ENCODE measurements at regions not wholly inside any gene's neighbourhood (a gene's known extent, or its start where the extent isn't known, plus 50 kb on each side); places are given as distances from the start of the nearest gene placed in this dataset.

GRCh38 chr10:128835361-128835760 lies 631.7 kb upstream of the MGMT start:
- BruUV-seq (replicated peaks): no TSS peak
- POLR2A ChIA-PET: interaction anchor here (0.7 kb wide), 1 partner anchor 12 kb away, joined by 3 read pairs; no protein-coding TSS in a partner anchor

GRCh38 chr10:128837478-128837877 lies 629.6 kb upstream of the MGMT start:
- DNase-seq (ENCODE audit: extremely low read depth in 1 of 4, low spot score in 3 of 4): no peak
- peaks cover 2 to 16% of the 10 kb centered on the region in 2 experiments; a peak in 3 of 5 replicates for H3K27me3 ChIP-seq (ENCODE audit: control insufficient read depth in 2 of 2, insufficient read depth in 2 of 2, low read length in 2 of 2)
- no peaks in the 10 kb centered on the region for H3K9me3 ChIP-seq (replicated peaks; ENCODE audit: control insufficient read depth, insufficient read depth, low read depth, low read length)
- H3K79me2 ChIP-seq (ENCODE audit: control insufficient read depth, insufficient read depth, low read length): no peaks in the 10 kb centered on the region
- FAIRE-seq: no peak
- ChIA-PET CTCF (ENCODE audit: low intra/inter-chr PET ratio) (no interaction called here), POLR2A (no interaction called here)
- no peak overlapping the region for H3K4me2 ChIP-seq (ENCODE audit: insufficient read depth, low read length)
- intact Hi-C loops (cut with micrococcal nuclease): no loop called here
- no peak overlapping the region for H3K9ac ChIP-seq (ENCODE audit: insufficient read depth in 1 of 2, low read depth in 2 of 2, low read length in 2 of 2)
- no peak overlapping the region for H3K4me3 ChIP-seq
- TF ChIP-seq CEBPG (CRISPR knock-in tag; IDR thresholded peaks at IDR 0.05) (no peak), CEBPG (tag; conservative IDR thresholded peaks at IDR 0.05 in 1 of 2, IDR thresholded peaks at IDR 0.05 in 1 of 2) (peak in 1 of 2 experiments; percentile 43; a peak in 1 of 4 replicates), ATF3 (IDR thresholded peaks at IDR 0.05) (peak; percentile 21; the same call in 1 of the 2 replicates), ATF3 (CRISPR knock-in tag; conservative IDR thresholded peaks at IDR 0.05) (no peak), HDGF (IDR thresholded peaks at IDR 0.05) (no peak)
- no peak overlapping the region for H3K27ac ChIP-seq (ENCODE audit: extremely low read depth, low read depth, low read length)
- H4K20me1 ChIP-seq (replicated peaks; ENCODE audit: control insufficient read depth, insufficient read depth, low read length): no peaks in the 10 kb centered on the region
- WGBS (ENCODE audit: insufficient coverage, low coverage, missing lambda C conversion rate): 6% methylated on average over 2 of the region's 2 CpGs
- in situ Hi-C loops (cut with MboI): no loop called here
- H2AFZ ChIP-seq (ENCODE audit: low read depth, low read length): no peak overlapping the region
- H3K4me1 ChIP-seq (replicated peaks in 1 of 2; ENCODE audit: control insufficient read depth in 2 of 2, insufficient read depth in 2 of 2, low read length in 2 of 2): no peaks in the 10 kb centered on the region
- no peaks in the 10 kb centered on the region for H3K9me1 ChIP-seq (ENCODE audit: control insufficient read depth, insufficient read depth, low read length)
- no peak for ATAC-seq
- H3K36me3 ChIP-seq (ENCODE audit: control insufficient read depth, insufficient read depth, low read length): no peaks in the 10 kb centered on the region
- BruUV-seq (replicated peaks): no TSS peak

More at GRCh38 chr10:128835361-128835760, 631.7 kb upstream of the MGMT start:
- intact Hi-C loops (cut with micrococcal nuclease): no loop called here
- in situ Hi-C loops (cut with MboI): no loop called here
- H3K4me3 ChIP-seq: no peak overlapping the region
- H3K9me1 ChIP-seq (ENCODE audit: control insufficient read depth, insufficient read depth, low read length): no peaks in the 10 kb centered on the region
- no peak for FAIRE-seq
- 0% methylated on average over 4 of the region's 5 CpGs for WGBS (ENCODE audit: insufficient coverage, low coverage, missing lambda C conversion rate)
- no peak overlapping the region for H3K9ac ChIP-seq (ENCODE audit: insufficient read depth in 1 of 2, low read depth in 2 of 2, low read length in 2 of 2)
- CTCF ChIA-PET (ENCODE audit: low intra/inter-chr PET ratio): interaction anchor here (0.5 kb wide), 1 partner anchor 530 kb away, joined by 3 read pairs; no protein-coding TSS in a partner anchor
- no peaks in the 10 kb centered on the region for H4K20me1 ChIP-seq (replicated peaks; ENCODE audit: control insufficient read depth, insufficient read depth, low read length)
- H3K4me2 ChIP-seq (ENCODE audit: insufficient read depth, low read length): no peak overlapping the region
- TF ChIP-seq JUN (IDR thresholded peaks at IDR 0.05; ENCODE audit: borderline replicate concordance, low read depth, low read length) (no peak), JUN (CRISPR knock-in tag; IDR thresholded peaks at IDR 0.05; ENCODE audit: borderline replicate concordance) (no peak)
- ATAC-seq: no peak
- no peaks in the 10 kb centered on the region for H3K4me1 ChIP-seq (replicated peaks in 1 of 2; ENCODE audit: control insufficient read depth in 2 of 2, insufficient read depth in 2 of 2, low read length in 2 of 2)
- no peaks in the 10 kb centered on the region for H3K9me3 ChIP-seq (replicated peaks; ENCODE audit: control insufficient read depth, insufficient read depth, low read depth, low read length)
- H3K27me3 ChIP-seq (ENCODE audit: control insufficient read depth in 2 of 2, insufficient read depth in 2 of 2, low read length in 2 of 2): peaks cover 2 to 16% of the 10 kb centered on the region in 2 experiments; a peak in 3 of 5 replicates
- no peaks in the 10 kb centered on the region for H3K36me3 ChIP-seq (ENCODE audit: control insufficient read depth, insufficient read depth, low read length)
- DNase-seq (ENCODE audit: extremely low read depth in 1 of 4, low spot score in 3 of 4): no peak
- H3K27ac ChIP-seq (ENCODE audit: extremely low read depth, low read depth, low read length): no peak overlapping the region
- H2AFZ ChIP-seq (ENCODE audit: low read depth, low read length): no peak overlapping the region
- H3K79me2 ChIP-seq (ENCODE audit: control insufficient read depth, insufficient read depth, low read length): no peaks in the 10 kb centered on the region

All from K562 (cell line).